Activated CD8-positive, alpha-beta T cell treated with anti-CD3 and anti-CD28 coated beads for 36 hours (primary cell): ENCODE measurements at regions not wholly inside any gene's neighbourhood (a gene's known extent, or its start where the extent isn't known, plus 50 kb on each side); places are given as distances from the start of the nearest gene placed in this dataset.
A peak's percentile ranks its signal among the peaks of the same experiment; 100 is the strongest.

Experiments
- ATAC-seq: fragments of 200-7000 bp; cut with Tn5 transposase; one replicate; pipeline ENCODE4 v1.10.0; 2021; ENCODE audit warnings: mild to moderate bottlenecking, moderate library complexity
- CTCF ChIA-PET: fragments of 350-600 bp; sonication (Branson Sonifier 250); formaldehyde crosslinking; loops from one replicate; lab custom pipeline; 2021; ENCODE audit warnings: antibody characterized with exemption; lab: Charles Lee
- POLR2A ChIA-PET: fragments of 350-600 bp; sonication (Branson Sonifier 250); formaldehyde crosslinking; loops from one replicate; lab custom pipeline; 2021; ENCODE audit warnings: antibody characterized with exemption; lab: Charles Lee
- DNase-seq: peaks from one replicate; pipeline ENCODE4 v3.0.0-alpha.2; 2020
- H3K27ac Mint-ChIP-seq: one replicate; pipeline ENCODE4 v1.8.0; 2021; ENCODE audit warnings: mild to moderate bottlenecking, mixed read lengths
- H3K27me3 Mint-ChIP-seq: one replicate; pipeline ENCODE4 v1.8.0; 2021; ENCODE audit warnings: mixed read lengths
- H3K36me3 Mint-ChIP-seq: one replicate; pipeline ENCODE4 v1.8.0; 2021; ENCODE audit warnings: low read depth, mixed read lengths
- H3K4me1 Mint-ChIP-seq: one replicate; pipeline ENCODE4 v1.8.0; 2021; ENCODE audit warnings: low read depth, mixed read lengths
- H3K4me3 Mint-ChIP-seq: one replicate; pipeline ENCODE4 v1.8.0; 2021; ENCODE audit warnings: mild to moderate bottlenecking, moderate library complexity, mixed read lengths
- H3K9me3 Mint-ChIP-seq: one replicate; pipeline ENCODE4 v1.8.0; 2021; ENCODE audit warnings: mixed read lengths
- intact Hi-C: fragments of 100-400 bp; cut with micrococcal nuclease; formaldehyde crosslinking; loops from one replicate; pipeline ENCODE4 v1.10.0; 2022
- TF ChIP-seq, protein P1 (sequence below): fragments of 200-600 bp; IDR thresholded peaks from one replicate; pipeline ENCODE4 v1.8.0; 2022; ENCODE audit warnings: antibody characterized with exemption, mild to moderate bottlenecking

DNA sequence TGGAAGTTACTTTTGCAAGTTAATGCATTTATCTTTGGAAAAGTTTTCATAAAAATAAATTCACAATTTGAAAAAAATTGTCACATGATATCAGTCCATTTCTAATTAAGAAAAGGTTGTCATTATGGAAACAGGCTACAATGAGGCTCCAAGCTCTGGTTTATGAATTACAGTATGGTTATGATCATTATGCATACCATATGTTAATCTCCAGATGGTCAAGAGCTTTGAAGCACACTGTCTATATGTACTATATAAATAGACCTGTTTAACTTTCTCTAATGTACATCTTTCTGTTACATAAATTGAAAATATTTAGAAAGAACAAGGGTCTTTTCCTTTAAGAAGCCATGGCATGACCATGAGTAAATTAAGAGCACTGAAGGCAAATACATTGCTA is 2338.8 kb downstream of the PCDH7 start:
- POLR2A ChIA-PET: no interaction called here

GRCh38 chr4:33060674-33061542 is 2340.7 kb downstream of the PCDH7 start:
- intact Hi-C loops: no loop called here
- CTCF ChIA-PET: interaction anchor here (1.1 kb wide), 1 partner anchor 27 kb away, joined by 3 read pairs; no protein-coding TSS in a partner anchor
- Mint-ChIP-seq H3K9me3 (peaks cover 1% of the 10 kb centered on the region), H3K27me3 (no peaks in the 10 kb centered on the region), H3K36me3 (no peaks in the 10 kb centered on the region), H3K4me3 (no peak overlapping the region), H3K27ac (no peak overlapping the region), H3K4me1 (no peaks in the 10 kb centered on the region)
- DNase-seq (peak; percentile 10), ATAC-seq (no peak)
- POLR2A ChIA-PET: no interaction called here
- TF ChIP-seq, protein P1, sequence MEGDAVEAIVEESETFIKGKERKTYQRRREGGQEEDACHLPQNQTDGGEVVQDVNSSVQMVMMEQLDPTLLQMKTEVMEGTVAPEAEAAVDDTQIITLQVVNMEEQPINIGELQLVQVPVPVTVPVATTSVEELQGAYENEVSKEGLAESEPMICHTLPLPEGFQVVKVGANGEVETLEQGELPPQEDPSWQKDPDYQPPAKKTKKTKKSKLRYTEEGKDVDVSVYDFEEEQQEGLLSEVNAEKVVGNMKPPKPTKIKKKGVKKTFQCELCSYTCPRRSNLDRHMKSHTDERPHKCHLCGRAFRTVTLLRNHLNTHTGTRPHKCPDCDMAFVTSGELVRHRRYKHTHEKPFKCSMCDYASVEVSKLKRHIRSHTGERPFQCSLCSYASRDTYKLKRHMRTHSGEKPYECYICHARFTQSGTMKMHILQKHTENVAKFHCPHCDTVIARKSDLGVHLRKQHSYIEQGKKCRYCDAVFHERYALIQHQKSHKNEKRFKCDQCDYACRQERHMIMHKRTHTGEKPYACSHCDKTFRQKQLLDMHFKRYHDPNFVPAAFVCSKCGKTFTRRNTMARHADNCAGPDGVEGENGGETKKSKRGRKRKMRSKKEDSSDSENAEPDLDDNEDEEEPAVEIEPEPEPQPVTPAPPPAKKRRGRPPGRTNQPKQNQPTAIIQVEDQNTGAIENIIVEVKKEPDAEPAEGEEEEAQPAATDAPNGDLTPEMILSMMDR: peak; percentile 40

More for the DNA sequence above, 2338.8 kb downstream of the PCDH7 start:
- intact Hi-C loops: no loop called here
- Mint-ChIP-seq H3K9me3 (no peaks in the 10 kb centered on the region), H3K27ac (no peak overlapping the region), H3K27me3 (no peaks in the 10 kb centered on the region), H3K4me3 (no peak overlapping the region), H3K36me3 (no peaks in the 10 kb centered on the region), H3K4me1 (no peaks in the 10 kb centered on the region)
- CTCF ChIA-PET: no interaction called here
- no peak for DNase-seq
- no peak for ATAC-seq
- TF ChIP-seq, protein P1: no peak

DNA sequence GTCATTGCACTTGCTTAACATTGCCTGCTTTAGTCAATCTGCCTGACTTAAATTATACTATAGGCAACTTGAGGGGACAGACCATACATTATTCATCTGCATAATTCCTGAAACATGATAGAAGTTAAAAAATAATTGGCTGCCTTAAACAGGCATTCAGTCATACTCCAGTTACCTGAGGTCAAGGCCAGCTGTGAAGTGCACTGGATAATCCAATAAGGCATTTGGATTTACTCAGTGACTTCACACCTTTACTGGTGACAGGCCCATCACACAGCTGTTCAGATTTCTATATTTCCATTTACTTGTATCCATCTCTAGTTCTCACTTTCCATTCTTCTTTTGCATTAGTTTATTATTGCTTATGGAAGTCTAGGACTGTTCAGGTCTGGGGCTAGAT is 2341.6 kb downstream of the PCDH7 start:
- H3K27ac Mint-ChIP-seq: no peak overlapping the region
- DNase-seq: no peak
- TF ChIP-seq, protein P1: no peak
- ATAC-seq: no peak
- H3K4me3 Mint-ChIP-seq: no peak overlapping the region
- ChIA-PET POLR2A (no interaction called here), CTCF (no interaction called here)
- no peaks in the 10 kb centered on the region for H3K4me1 Mint-ChIP-seq
- intact Hi-C loops: no loop called here
- H3K36me3 Mint-ChIP-seq: no peaks in the 10 kb centered on the region
- peaks cover 1% of the 10 kb centered on the region for H3K9me3 Mint-ChIP-seq
- no peaks in the 10 kb centered on the region for H3K27me3 Mint-ChIP-seq

DNA sequence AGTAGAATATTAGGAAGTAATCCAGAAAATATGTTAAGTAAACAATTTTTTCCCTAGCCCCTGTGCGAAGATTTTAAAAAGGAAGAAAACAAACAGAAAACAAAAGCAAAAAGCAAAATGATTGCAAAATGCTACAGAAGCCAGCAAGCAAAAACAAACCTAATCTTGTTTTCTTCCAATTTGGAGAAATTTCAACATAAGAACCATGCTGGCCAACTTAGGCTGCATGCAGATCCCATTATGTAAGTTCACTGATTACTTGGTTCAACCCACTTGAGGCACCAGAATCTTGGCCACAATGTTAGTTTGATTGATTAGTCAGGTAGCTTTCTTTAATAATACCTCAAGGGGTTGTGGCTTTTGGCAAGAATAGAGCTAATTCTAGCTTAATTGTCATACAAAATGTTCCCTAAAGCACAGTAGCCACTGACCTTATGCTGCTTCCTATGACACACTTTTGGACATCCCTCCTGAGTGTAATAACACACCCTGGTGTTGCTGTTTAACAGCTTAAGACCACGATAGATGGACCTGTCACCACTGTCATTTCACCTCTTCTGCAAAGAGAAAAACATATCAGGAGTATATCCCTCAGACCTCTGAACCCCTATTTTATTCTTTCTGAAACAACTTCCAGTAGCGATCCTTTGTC is 2342.1 kb downstream of the PCDH7 start:
- ChIA-PET CTCF (no interaction called here), POLR2A (no interaction called here)
- no peaks in the 10 kb centered on the region for H3K27me3 Mint-ChIP-seq
- ATAC-seq (no peak), DNase-seq (no peak)
- H3K4me3 Mint-ChIP-seq: no peak overlapping the region
- intact Hi-C loops: no loop called here
- peaks cover 1% of the 10 kb centered on the region for H3K9me3 Mint-ChIP-seq
- H3K4me1 Mint-ChIP-seq: no peaks in the 10 kb centered on the region
- no peak overlapping the region for H3K27ac Mint-ChIP-seq
- no peaks in the 10 kb centered on the region for H3K36me3 Mint-ChIP-seq
- TF ChIP-seq, protein P1: no peak

GRCh38 chr4:33063241-33063640 is 2343.1 kb downstream of the PCDH7 start:
- DNase-seq (no peak), ATAC-seq (no peak)
- TF ChIP-seq, protein P1: no peak
- ChIA-PET CTCF (no interaction called here), POLR2A (no interaction called here)
- Mint-ChIP-seq H3K27me3 (no peaks in the 10 kb centered on the region), H3K4me1 (no peaks in the 10 kb centered on the region), H3K27ac (no peak overlapping the region), H3K36me3 (no peaks in the 10 kb centered on the region), H3K9me3 (peaks cover 1% of the 10 kb centered on the region), H3K4me3 (no peak overlapping the region)
- intact Hi-C loops: no loop called here
